ENCODE measurements at regions not wholly inside any gene's neighbourhood (a gene's known extent, or its start where the extent isn't known, plus 50 kb on each side); places are given as distances from the start of the nearest gene placed in this dataset.

DNA sequence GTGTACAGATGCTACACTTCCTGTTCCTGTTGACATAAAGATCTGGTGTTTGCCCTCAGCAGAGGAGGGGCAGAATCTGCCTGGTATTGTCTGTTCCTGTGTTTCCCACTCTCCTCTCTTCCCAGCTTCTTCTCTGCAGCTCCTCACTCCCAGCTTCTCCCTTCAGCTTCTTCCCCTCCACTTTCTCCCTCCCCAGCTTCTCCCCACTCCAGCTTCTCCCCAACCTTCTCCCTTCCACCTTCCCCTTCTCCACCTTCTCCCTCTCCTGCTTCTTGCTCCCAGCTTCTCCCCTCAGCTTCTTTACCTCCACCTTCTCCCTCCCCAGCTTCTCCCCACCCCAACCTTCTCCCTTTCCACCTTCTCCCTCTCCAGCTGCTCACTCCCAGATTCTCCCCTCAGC lies 148.9 kb upstream of the IRX2 start:
- peaks cover 4% of the 10 kb centered on the region; the same call in 1 of the 2 replicates for H3K4me1 Mint-ChIP-seq
- no peaks in the 10 kb centered on the region for H3K36me3 Mint-ChIP-seq
- H3K9me3 Mint-ChIP-seq, result no peaks in the 10 kb centered on the region
- TF ChIP-seq ZNF671 (CRISPR knock-in tag; IDR thresholded peaks at IDR 0.05) (no peak), FOXK1 (CRISPR knock-in tag; IDR thresholded peaks at IDR 0.05) (no peak), NR1H2 (CRISPR knock-in tag; IDR thresholded peaks at IDR 0.05) (no peak), TEAD1 (CRISPR knock-in tag; IDR thresholded peaks at IDR 0.05) (no peak), TCF7 (CRISPR knock-in tag; IDR thresholded peaks at IDR 0.05; ENCODE audit: low read depth) (no peak), NFYB (CRISPR knock-in tag; conservative IDR thresholded peaks at IDR 0.05; ENCODE audit: low read depth) (no peak), IRF2 (CRISPR knock-in tag; IDR thresholded peaks at IDR 0.05; ENCODE audit: borderline replicate concordance, low read depth) (no peak), CREM (CRISPR knock-in tag; IDR thresholded peaks at IDR 0.05) (no peak), ETV6 (CRISPR knock-in tag; IDR thresholded peaks at IDR 0.05) (no peak), JAZF1 (CRISPR knock-in tag; IDR thresholded peaks at IDR 0.05) (no peak), ZNF396 (CRISPR knock-in tag; IDR thresholded peaks at IDR 0.05; ENCODE audit: borderline replicate concordance) (no peak)
- TF ChIP-seq, protein P1, sequence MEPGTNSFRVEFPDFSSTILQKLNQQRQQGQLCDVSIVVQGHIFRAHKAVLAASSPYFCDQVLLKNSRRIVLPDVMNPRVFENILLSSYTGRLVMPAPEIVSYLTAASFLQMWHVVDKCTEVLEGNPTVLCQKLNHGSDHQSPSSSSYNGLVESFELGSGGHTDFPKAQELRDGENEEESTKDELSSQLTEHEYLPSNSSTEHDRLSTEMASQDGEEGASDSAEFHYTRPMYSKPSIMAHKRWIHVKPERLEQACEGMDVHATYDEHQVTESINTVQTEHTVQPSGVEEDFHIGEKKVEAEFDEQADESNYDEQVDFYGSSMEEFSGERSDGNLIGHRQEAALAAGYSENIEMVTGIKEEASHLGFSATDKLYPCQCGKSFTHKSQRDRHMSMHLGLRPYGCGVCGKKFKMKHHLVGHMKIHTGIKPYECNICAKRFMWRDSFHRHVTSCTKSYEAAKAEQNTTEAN (CRISPR knock-in tag; IDR thresholded peaks at IDR 0.05), result no peak
- no peaks in the 10 kb centered on the region; the same call in 1 of the 2 replicates for H3K27me3 Mint-ChIP-seq (ENCODE audit: low read depth)
- CTCF ChIA-PET, result no interaction called here
- no peak overlapping the region for H3K27ac Mint-ChIP-seq
- no peak for ATAC-seq
- no peak overlapping the region for H3K4me3 Mint-ChIP-seq
- no peak for DNase-seq (ENCODE audit: low spot score)
- POLR2A ChIA-PET, result no interaction called here

DNA sequence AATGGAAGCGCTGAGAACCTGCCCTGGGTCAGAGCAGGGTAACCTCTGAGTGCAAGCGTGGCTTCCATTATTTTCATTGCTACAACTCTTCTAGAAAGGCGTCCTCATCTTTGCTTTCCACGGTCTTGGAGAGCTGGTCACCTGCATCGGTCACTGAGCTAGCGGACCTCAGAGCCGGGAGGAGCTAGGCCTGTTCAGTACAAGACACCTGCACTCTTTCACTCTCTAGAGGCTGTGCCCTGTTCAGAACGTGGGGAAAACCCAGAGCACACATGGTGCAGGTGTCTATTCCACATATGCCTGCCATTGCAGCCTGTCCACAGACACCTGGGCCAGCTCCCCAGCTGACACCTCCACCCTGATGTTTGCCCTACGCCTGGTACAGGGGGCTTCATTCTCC lies 147.8 kb upstream of the IRX2 start:
- peaks cover 4% of the 10 kb centered on the region; the same call in 1 of the 2 replicates for H3K4me1 Mint-ChIP-seq
- no peak overlapping the region for H3K27ac Mint-ChIP-seq
- ChIA-PET POLR2A (no interaction called here), CTCF (no interaction called here)
- DNase-seq (ENCODE audit: low spot score) (no peak), ATAC-seq (no peak)
- H3K4me3 Mint-ChIP-seq, result no peak overlapping the region
- H3K9me3 Mint-ChIP-seq, result no peaks in the 10 kb centered on the region
- TF ChIP-seq, protein P2, sequence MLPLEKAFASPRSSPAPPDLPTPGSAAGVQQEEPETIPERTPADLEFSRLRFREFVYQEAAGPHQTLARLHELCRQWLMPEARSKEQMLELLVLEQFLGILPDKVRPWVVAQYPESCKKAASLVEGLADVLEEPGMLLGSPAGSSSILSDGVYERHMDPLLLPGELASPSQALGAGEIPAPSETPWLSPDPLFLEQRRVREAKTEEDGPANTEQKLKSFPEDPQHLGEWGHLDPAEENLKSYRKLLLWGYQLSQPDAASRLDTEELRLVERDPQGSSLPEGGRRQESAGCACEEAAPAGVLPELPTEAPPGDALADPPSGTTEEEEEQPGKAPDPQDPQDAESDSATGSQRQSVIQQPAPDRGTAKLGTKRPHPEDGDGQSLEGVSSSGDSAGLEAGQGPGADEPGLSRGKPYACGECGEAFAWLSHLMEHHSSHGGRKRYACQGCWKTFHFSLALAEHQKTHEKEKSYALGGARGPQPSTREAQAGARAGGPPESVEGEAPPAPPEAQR (CRISPR knock-in tag; IDR thresholded peaks at IDR 0.05), result no peak
- TF ChIP-seq ZNF219 (CRISPR knock-in tag; IDR thresholded peaks at IDR 0.05; ENCODE audit: borderline replicate concordance), result no peak
- TF ChIP-seq TP53 (CRISPR knock-in tag; IDR thresholded peaks at IDR 0.05), result no peak
- no peak for TF ChIP-seq EMX1 (CRISPR knock-in tag; IDR thresholded peaks at IDR 0.05)
- no peak for TF ChIP-seq ESRRA (CRISPR knock-in tag; IDR thresholded peaks at IDR 0.05; ENCODE audit: borderline replicate concordance)
- TF ChIP-seq TEAD4 (CRISPR knock-in tag; IDR thresholded peaks at IDR 0.05), result no peak
- TF ChIP-seq NFE2L1 (CRISPR knock-in tag; IDR thresholded peaks at IDR 0.05), result no peak
- no peak for TF ChIP-seq NR1H2 (CRISPR knock-in tag; IDR thresholded peaks at IDR 0.05)
- TF ChIP-seq, protein P3, sequence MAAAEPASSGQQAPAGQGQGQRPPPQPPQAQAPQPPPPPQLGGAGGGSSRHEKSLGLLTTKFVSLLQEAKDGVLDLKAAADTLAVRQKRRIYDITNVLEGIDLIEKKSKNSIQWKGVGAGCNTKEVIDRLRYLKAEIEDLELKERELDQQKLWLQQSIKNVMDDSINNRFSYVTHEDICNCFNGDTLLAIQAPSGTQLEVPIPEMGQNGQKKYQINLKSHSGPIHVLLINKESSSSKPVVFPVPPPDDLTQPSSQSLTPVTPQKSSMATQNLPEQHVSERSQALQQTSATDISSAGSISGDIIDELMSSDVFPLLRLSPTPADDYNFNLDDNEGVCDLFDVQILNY (CRISPR knock-in tag; IDR thresholded peaks at IDR 0.05), result no peak
- TF ChIP-seq, protein P4, sequence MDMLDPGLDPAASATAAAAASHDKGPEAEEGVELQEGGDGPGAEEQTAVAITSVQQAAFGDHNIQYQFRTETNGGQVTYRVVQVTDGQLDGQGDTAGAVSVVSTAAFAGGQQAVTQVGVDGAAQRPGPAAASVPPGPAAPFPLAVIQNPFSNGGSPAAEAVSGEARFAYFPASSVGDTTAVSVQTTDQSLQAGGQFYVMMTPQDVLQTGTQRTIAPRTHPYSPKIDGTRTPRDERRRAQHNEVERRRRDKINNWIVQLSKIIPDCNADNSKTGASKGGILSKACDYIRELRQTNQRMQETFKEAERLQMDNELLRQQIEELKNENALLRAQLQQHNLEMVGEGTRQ (CRISPR knock-in tag; IDR thresholded peaks at IDR 0.05), result no peak
- TF ChIP-seq, protein P5, sequence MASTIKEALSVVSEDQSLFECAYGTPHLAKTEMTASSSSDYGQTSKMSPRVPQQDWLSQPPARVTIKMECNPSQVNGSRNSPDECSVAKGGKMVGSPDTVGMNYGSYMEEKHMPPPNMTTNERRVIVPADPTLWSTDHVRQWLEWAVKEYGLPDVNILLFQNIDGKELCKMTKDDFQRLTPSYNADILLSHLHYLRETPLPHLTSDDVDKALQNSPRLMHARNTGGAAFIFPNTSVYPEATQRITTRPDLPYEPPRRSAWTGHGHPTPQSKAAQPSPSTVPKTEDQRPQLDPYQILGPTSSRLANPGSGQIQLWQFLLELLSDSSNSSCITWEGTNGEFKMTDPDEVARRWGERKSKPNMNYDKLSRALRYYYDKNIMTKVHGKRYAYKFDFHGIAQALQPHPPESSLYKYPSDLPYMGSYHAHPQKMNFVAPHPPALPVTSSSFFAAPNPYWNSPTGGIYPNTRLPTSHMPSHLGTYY (CRISPR knock-in tag; IDR thresholded peaks at IDR 0.05), result no peak
- TF ChIP-seq, protein P6, sequence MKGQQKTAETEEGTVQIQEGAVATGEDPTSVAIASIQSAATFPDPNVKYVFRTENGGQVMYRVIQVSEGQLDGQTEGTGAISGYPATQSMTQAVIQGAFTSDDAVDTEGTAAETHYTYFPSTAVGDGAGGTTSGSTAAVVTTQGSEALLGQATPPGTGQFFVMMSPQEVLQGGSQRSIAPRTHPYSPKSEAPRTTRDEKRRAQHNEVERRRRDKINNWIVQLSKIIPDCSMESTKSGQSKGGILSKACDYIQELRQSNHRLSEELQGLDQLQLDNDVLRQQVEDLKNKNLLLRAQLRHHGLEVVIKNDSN (CRISPR knock-in tag; IDR thresholded peaks at IDR 0.05), result no peak
- no peak for TF ChIP-seq MYBL2 (CRISPR knock-in tag; IDR thresholded peaks at IDR 0.05)
- TF ChIP-seq, protein P7, sequence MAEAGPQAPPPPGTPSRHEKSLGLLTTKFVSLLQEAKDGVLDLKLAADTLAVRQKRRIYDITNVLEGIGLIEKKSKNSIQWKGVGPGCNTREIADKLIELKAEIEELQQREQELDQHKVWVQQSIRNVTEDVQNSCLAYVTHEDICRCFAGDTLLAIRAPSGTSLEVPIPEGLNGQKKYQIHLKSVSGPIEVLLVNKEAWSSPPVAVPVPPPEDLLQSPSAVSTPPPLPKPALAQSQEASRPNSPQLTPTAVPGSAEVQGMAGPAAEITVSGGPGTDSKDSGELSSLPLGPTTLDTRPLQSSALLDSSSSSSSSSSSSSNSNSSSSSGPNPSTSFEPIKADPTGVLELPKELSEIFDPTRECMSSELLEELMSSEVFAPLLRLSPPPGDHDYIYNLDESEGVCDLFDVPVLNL (CRISPR knock-in tag; IDR thresholded peaks at IDR 0.05; ENCODE audit: borderline replicate concordance, low read depth), result no peak
- TF ChIP-seq, protein P8, sequence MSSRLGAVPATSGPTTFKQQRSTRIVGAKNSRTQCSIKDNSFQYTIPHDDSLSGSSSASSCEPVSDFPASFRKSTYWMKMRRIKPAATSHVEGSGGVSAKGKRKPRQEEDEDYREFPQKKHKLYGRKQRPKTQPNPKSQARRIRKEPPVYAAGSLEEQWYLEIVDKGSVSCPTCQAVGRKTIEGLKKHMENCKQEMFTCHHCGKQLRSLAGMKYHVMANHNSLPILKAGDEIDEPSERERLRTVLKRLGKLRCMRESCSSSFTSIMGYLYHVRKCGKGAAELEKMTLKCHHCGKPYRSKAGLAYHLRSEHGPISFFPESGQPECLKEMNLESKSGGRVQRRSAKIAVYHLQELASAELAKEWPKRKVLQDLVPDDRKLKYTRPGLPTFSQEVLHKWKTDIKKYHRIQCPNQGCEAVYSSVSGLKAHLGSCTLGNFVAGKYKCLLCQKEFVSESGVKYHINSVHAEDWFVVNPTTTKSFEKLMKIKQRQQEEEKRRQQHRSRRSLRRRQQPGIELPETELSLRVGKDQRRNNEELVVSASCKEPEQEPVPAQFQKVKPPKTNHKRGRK (CRISPR knock-in tag; IDR thresholded peaks at IDR 0.05; ENCODE audit: borderline replicate concordance), result no peak
- no peak for TF ChIP-seq ZNF138 (CRISPR knock-in tag; conservative IDR thresholded peaks at IDR 0.05)
- no peak for TF ChIP-seq SP1 (CRISPR knock-in tag; conservative IDR thresholded peaks at IDR 0.05)
- TF ChIP-seq PRRX2 (CRISPR knock-in tag; IDR thresholded peaks at IDR 0.05), result no peak
- no peaks in the 10 kb centered on the region for H3K36me3 Mint-ChIP-seq
- H3K27me3 Mint-ChIP-seq (ENCODE audit: low read depth), result no peaks in the 10 kb centered on the region; the same call in 1 of the 2 replicates

Measured in WTC11 (cell line).